ENCODE measurements at regions not wholly inside any gene's neighbourhood (a gene's known extent, or its start where the extent isn't known, plus 50 kb on each side); places are given as distances from the start of the nearest gene placed in this dataset.

DNA sequence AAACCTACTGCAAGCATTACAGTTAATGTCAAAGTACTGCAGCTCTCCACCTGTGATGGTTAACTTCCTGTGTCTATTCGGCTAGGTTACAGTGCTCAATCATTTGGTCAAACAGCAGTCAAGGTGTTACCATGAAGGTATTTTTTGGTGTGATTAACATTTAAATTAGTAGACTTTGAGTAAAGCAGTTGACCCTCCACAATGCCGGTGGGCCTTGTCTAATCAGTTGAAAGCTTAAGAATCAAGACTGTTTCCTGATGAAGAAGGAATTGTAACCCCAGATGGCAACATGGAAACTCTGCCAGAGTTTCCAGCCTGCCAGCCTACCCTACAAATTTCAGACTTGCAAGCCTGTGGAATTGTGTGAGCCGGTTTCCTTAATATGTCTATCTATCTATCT, 683.9 kb downstream of the BRD1 start:
- no peak for DNase-seq (ENCODE audit: low spot score)
- H2AFZ ChIP-seq (ENCODE audit: low read length) = no peak overlapping the region
- TF ChIP-seq JUN (CRISPR knock-in tag; IDR thresholded peaks at IDR 0.05) (no peak), MBNL3 (CRISPR knock-in tag; conservative IDR thresholded peaks at IDR 0.05) (no peak), SP5 (CRISPR knock-in tag; IDR thresholded peaks at IDR 0.05; ENCODE audit: borderline replicate concordance, low read depth) (no peak), HMG20A (CRISPR knock-in tag; IDR thresholded peaks at IDR 0.05; ENCODE audit: borderline replicate concordance) (no peak), ZNF256 (CRISPR knock-in tag; conservative IDR thresholded peaks at IDR 0.05) (no peak), ZNF598 (CRISPR knock-in tag; IDR thresholded peaks at IDR 0.05; ENCODE audit: borderline replicate concordance) (no peak), ZFP62 (CRISPR knock-in tag; IDR thresholded peaks at IDR 0.05) (no peak), ZNF143 (CRISPR knock-in tag; IDR thresholded peaks at IDR 0.05) (no peak)
- TF ChIP-seq, protein P1, sequence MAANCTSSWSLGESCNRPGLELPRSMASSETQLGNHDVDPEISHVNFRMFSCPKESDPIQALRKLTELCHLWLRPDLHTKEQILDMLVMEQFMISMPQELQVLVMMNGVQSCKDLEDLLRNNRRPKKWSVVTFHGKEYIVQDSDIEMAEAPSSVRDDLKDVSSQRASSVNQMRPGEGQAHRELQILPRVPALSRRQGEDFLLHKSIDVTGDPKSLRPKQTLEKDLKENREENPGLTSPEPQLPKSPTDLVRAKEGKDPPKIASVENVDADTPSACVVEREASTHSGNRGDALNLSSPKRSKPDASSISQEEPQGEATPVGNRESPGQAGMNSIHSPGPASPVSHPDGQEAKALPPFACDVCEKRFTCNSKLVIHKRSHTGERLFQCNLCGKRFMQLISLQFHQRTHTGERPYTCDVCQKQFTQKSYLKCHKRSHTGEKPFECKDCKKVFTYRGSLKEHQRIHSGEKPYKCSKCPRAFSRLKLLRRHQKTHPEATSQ (CRISPR knock-in tag; IDR thresholded peaks at IDR 0.05; ENCODE audit: borderline replicate concordance) = no peak
- no peak overlapping the region for H3K27ac ChIP-seq (ENCODE audit: extremely low read length, insufficient read depth, low read length)
- ChIA-PET POLR2A (no interaction called here), CTCF (ENCODE audit: low intra/inter-chr PET ratio, low total read pairs) (no interaction called here)
- no peak overlapping the region for H3K4me3 ChIP-seq (replicated peaks in 1 of 3; ENCODE audit: insufficient read depth in 1 of 3, low read depth in 2 of 3, low read length in 3 of 3)
- H3K36me3 ChIP-seq (replicated peaks in 1 of 2; ENCODE audit: control insufficient read depth in 1 of 2, insufficient read depth in 2 of 2, low read length in 2 of 2) = no peaks in the 10 kb centered on the region
- in situ Hi-C loops (cut with HindIII; ENCODE audit: extremely low pct_ligation_motif_present, low pct_unique_long_range_greater_than_20kb) = no loop called here
- BruUV-seq (replicated peaks) = no TSS peak
- no peaks in the 10 kb centered on the region for H3K9me3 ChIP-seq (ENCODE audit: low read length)
- H3K9ac ChIP-seq (ENCODE audit: insufficient read depth, low read depth, low read length) = no peak overlapping the region
- ATAC-seq = no peak
- no peaks in the 10 kb centered on the region for H3K79me2 ChIP-seq (ENCODE audit: insufficient read depth, low read length)
- 4% methylated on average over 3 of the region's 3 CpGs for WGBS (ENCODE audit: low lambda C conversion rate)
- H3K4me2 ChIP-seq (ENCODE audit: low read depth, low read length) = no peak overlapping the region
- peaks cover 3 to 45% of the 10 kb centered on the region in 2 experiments; a peak in 3 of 5 replicates for H3K27me3 ChIP-seq (ENCODE audit: control insufficient read depth in 1 of 2, insufficient read depth in 2 of 2, low read length in 2 of 2)
- intact Hi-C loops (cut with micrococcal nuclease; ENCODE audit: unreplicated experiment) = no loop called here
- no peaks in the 10 kb centered on the region for H3K4me1 ChIP-seq (ENCODE audit: insufficient read depth, low read length)
- no peak for FAIRE-seq
- no peaks in the 10 kb centered on the region for H4K20me1 ChIP-seq (ENCODE audit: insufficient read depth, low read length)

- no peaks in the 10 kb centered on the region for H4K20me1 ChIP-seq (ENCODE audit: insufficient read depth, low read length)
- H3K4me3 ChIP-seq (replicated peaks in 1 of 3; ENCODE audit: insufficient read depth in 1 of 3, low read depth in 2 of 3, low read length in 3 of 3) = no peak overlapping the region
- FAIRE-seq (no peak), ATAC-seq (no peak), DNase-seq (ENCODE audit: low spot score) (no peak)
- intact Hi-C loops (cut with micrococcal nuclease; ENCODE audit: unreplicated experiment) = no loop called here
- H3K9me3 ChIP-seq (ENCODE audit: low read length) = no peaks in the 10 kb centered on the region
- no peak overlapping the region for H3K9ac ChIP-seq (ENCODE audit: insufficient read depth, low read depth, low read length)
- H3K4me2 ChIP-seq (ENCODE audit: low read depth, low read length) = no peak overlapping the region
- no peaks in the 10 kb centered on the region for H3K79me2 ChIP-seq (ENCODE audit: insufficient read depth, low read length)
- no peaks in the 10 kb centered on the region for H3K4me1 ChIP-seq (ENCODE audit: insufficient read depth, low read length)
- no TSS peak for BruUV-seq (replicated peaks)
- no peaks in the 10 kb centered on the region for H3K36me3 ChIP-seq (replicated peaks in 1 of 2; ENCODE audit: control insufficient read depth in 1 of 2, insufficient read depth in 2 of 2, low read length in 2 of 2)
- POLR2A ChIA-PET = no interaction called here
- CTCF ChIA-PET (ENCODE audit: low intra/inter-chr PET ratio, low total read pairs) = no interaction called here
- whole genome bisulfite sequencing (ENCODE audit: low lambda C conversion rate) = 3% methylated on average over 3 of the region's 9 CpGs
- no peak overlapping the region for H2AFZ ChIP-seq (ENCODE audit: low read length)
- TF ChIP-seq ZNF605 (CRISPR knock-in tag; IDR thresholded peaks at IDR 0.05) = no peak
- TF ChIP-seq HOXA3 (CRISPR knock-in tag; IDR thresholded peaks at IDR 0.05) = no peak
- no peak for TF ChIP-seq KDM3A (CRISPR knock-in tag; IDR thresholded peaks at IDR 0.05; ENCODE audit: low read depth)
- no peak for TF ChIP-seq POGZ (CRISPR knock-in tag; IDR thresholded peaks at IDR 0.05)
- no peak for TF ChIP-seq KLF15 (CRISPR knock-in tag; IDR thresholded peaks at IDR 0.05; ENCODE audit: borderline replicate concordance)
- TF ChIP-seq, protein P2, sequence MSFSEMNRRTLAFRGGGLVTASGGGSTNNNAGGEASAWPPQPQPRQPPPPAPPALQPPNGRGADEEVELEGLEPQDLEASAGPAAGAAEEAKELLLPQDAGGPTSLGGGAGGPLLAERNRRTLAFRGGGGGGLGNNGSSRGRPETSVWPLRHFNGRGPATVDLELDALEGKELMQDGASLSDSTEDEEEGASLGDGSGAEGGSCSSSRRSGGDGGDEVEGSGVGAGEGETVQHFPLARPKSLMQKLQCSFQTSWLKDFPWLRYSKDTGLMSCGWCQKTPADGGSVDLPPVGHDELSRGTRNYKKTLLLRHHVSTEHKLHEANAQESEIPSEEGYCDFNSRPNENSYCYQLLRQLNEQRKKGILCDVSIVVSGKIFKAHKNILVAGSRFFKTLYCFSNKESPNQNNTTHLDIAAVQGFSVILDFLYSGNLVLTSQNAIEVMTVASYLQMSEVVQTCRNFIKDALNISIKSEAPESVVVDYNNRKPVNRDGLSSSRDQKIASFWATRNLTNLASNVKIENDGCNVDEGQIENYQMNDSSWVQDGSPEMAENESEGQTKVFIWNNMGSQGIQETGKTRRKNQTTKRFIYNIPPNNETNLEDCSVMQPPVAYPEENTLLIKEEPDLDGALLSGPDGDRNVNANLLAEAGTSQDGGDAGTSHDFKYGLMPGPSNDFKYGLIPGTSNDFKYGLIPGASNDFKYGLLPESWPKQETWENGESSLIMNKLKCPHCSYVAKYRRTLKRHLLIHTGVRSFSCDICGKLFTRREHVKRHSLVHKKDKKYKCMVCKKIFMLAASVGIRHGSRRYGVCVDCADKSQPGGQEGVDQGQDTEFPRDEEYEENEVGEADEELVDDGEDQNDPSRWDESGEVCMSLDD (CRISPR knock-in tag; IDR thresholded peaks at IDR 0.05; ENCODE audit: borderline replicate concordance) = no peak
- H3K27ac ChIP-seq (ENCODE audit: extremely low read length, insufficient read depth, low read length) = no peak overlapping the region
- H3K27me3 ChIP-seq (ENCODE audit: control insufficient read depth in 1 of 2, insufficient read depth in 2 of 2, low read length in 2 of 2) = peaks cover 2 to 40% of the 10 kb centered on the region in 2 experiments; a peak in 3 of 5 replicates
- in situ Hi-C loops (cut with HindIII; ENCODE audit: extremely low pct_ligation_motif_present, low pct_unique_long_range_greater_than_20kb) = no loop called here
Observed at GRCh38 chr22:49142891-49143290, 684.8 kb downstream of the BRD1 start.

Measured in HepG2 (cell line).